Astrocyte of the spinal cord (primary cell): ENCODE measurements at regions not wholly inside any gene's neighbourhood (a gene's known extent, or its start where the extent isn't known, plus 50 kb on each side); places are given as distances from the start of the nearest gene placed in this dataset.
"Not testable (repeated sequence)": the region's sequence is repeated elsewhere in the genome, so short reads cannot be mapped to it uniquely, and the experiment has no call there.

ENCODE experiments used
- DNase-seq: peaks from one replicate; pipeline ENCODE4 v3.0.0; 2011; ENCODE audit warnings: low read depth, low spot score
- H3K4me3 ChIP-seq: 2 replicates; pipeline ENCODE4 v1.5.1; 2011; ENCODE audit warnings: low read depth, mild to moderate bottlenecking, low read length, moderate library complexity
- CTCF ChIP-seq: IDR thresholded peaks from 2 replicates; pipeline ENCODE4 v1.5.1; 2012; ENCODE audit warnings: low read depth, mild to moderate bottlenecking, low read length, inconsistent platforms
- in situ Hi-C: cut with HindIII; loops from 2 replicates; pipeline ENCODE4 v1.10.0; 2017; ENCODE audit warnings: low sequenced_read_pairs

GRCh38 chr5:138696501-138696900 is 56.7 kb upstream of the CTNNA1 start:
- peak; percentile 29 for DNase-seq
- no peak overlapping the region for H3K4me3 ChIP-seq
- TF ChIP-seq CTCF: no peak
- in situ Hi-C loops: no loop called here

- no peak for DNase-seq
- in situ Hi-C loops: no loop called here
- no peak for TF ChIP-seq CTCF
- no peak overlapping the region for H3K4me3 ChIP-seq
Observed at GRCh38 chr5:138695781-138696180, 57.4 kb upstream of the CTNNA1 start.

DNA sequence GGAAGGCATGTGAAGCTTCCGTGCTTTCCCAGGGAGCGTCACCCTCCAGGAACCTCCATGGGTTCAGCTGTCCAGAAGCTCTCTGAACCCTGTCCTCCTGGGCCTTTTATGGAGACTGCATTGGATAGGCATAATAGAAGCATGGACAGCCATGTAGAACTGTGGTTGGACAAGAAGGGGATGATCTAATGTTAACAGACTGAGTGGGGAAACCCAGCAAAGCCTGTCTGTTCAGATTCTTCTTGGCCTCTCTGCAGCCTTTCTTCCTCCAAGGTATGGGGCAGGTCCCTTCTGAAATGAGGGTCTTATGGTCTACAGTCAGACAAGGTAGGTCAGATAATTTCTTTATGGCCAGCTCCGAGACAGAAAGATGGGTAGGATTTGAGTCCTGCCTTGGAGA is 59.1 kb upstream of the CTNNA1 start:
- H3K4me3 ChIP-seq: no peak overlapping the region
- no peak for TF ChIP-seq CTCF
- no peak for DNase-seq
- in situ Hi-C loops: no loop called here

DNA sequence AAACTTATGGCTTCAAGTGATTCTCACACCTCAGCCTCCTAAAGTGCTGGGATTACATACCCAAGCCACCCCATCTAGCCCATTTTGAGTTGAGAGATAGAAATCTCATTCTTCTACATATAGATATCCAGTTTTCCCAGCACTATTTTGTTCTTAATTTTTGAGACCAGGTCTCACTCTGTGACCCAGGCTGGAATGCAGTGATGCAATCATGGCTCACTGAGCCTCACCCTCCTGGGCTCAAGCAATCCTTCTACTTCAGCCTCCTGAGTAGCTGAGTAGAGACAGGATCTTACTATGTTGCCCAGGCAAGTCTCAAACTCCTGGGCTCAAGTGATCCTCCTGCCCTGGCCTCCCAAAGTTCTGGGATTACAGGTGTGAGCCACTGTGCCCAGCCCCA is 60.9 kb upstream of the CTNNA1 start:
- H3K4me3 ChIP-seq: no peak overlapping the region
- no peak for DNase-seq
- no peak for TF ChIP-seq CTCF
- in situ Hi-C loops: no loop called here

GRCh38 chr5:138686668-138687067 is 66.6 kb upstream of the CTNNA1 start:
- peak; percentile 29 for DNase-seq
- in situ Hi-C loops: no loop called here
- TF ChIP-seq CTCF: no peak
- no peak overlapping the region for H3K4me3 ChIP-seq

DNA sequence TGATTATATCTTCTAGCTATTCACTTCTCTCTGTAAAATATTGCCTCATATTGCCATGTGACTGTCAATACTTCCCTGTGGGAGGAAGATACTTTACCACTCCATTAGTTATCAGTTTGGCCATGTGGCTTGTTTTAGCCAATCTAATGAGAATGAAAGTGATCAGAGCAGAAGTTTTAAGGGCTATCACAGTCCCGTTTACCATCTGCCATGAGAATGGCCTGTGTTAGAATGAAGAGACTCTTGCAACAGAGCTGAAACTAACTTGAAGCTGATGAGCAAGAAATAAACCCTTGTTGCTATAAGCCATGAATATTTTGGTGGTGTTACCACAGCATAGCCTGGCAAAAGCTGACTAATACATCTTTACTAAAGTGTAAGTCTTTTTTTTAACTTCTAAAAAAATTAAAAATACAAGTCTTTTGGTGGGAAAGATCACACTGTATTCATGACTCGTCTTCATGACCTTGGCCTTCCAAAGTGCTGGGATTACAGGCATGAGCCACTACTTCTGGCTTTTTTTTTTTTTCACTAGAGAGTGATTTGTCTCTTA is 68.0 kb upstream of the CTNNA1 start:
- no peak for TF ChIP-seq CTCF
- DNase-seq: no peak
- in situ Hi-C loops: no loop called here
- H3K4me3 ChIP-seq: no peak overlapping the region

GRCh38 chr5:138682462-138682861 is 70.8 kb upstream of the CTNNA1 start:
- DNase-seq, H3K4me3 ChIP-seq, in situ Hi-C loops: not testable (repeated sequence)

GRCh38 chr5:138678826-138679225 is 74.4 kb upstream of the CTNNA1 start:
- DNase-seq, H3K4me3 ChIP-seq, in situ Hi-C loops: not testable (repeated sequence)
